ENCODE measurements at regions not wholly inside any gene's neighbourhood (a gene's known extent, or its start where the extent isn't known, plus 50 kb on each side); places are given as distances from the start of the nearest gene placed in this dataset.

- H3K9me3 ChIP-seq (ENCODE audit: severe bottlenecking): no peaks in the 10 kb centered on the region
- ATAC-seq (ENCODE audit: low read depth) (no peak), DNase-seq (ENCODE audit: low spot score) (no peak)
- no peak overlapping the region for H3K27ac ChIP-seq (ENCODE audit: poor library complexity, severe bottlenecking)
- no peaks in the 10 kb centered on the region for H3K4me1 ChIP-seq (ENCODE audit: insufficient read depth, poor library complexity, severe bottlenecking)
- H3K36me3 ChIP-seq (ENCODE audit: low read depth): no peaks in the 10 kb centered on the region
- H3K4me3 ChIP-seq (ENCODE audit: severe bottlenecking): no peak overlapping the region
- no peak for TF ChIP-seq CTCF (IDR thresholded peaks at IDR 0.05; ENCODE audit: poor library complexity, severe bottlenecking)
- no peaks in the 10 kb centered on the region for H3K27me3 ChIP-seq (ENCODE audit: insufficient read depth, poor library complexity, severe bottlenecking)
Observed at GRCh38 chr11:45036010-45036409, 85.3 kb upstream of the TP53I11 start.

- no peak for TF ChIP-seq CTCF (IDR thresholded peaks at IDR 0.05; ENCODE audit: poor library complexity, severe bottlenecking)
- ATAC-seq (ENCODE audit: low read depth) (no peak), DNase-seq (ENCODE audit: low spot score) (no peak)
- no peak overlapping the region for H3K27ac ChIP-seq (ENCODE audit: poor library complexity, severe bottlenecking)
- H3K36me3 ChIP-seq (ENCODE audit: low read depth): no peaks in the 10 kb centered on the region
- no peak overlapping the region for H3K4me3 ChIP-seq (ENCODE audit: severe bottlenecking)
- no peaks in the 10 kb centered on the region for H3K4me1 ChIP-seq (ENCODE audit: insufficient read depth, poor library complexity, severe bottlenecking)
- H3K9me3 ChIP-seq (ENCODE audit: severe bottlenecking): no peaks in the 10 kb centered on the region
- H3K27me3 ChIP-seq (ENCODE audit: insufficient read depth, poor library complexity, severe bottlenecking): no peaks in the 10 kb centered on the region
Observed at GRCh38 chr11:45036733-45037132, 86.0 kb upstream of the TP53I11 start.

- no peak for DNase-seq (ENCODE audit: low spot score)
- no peak overlapping the region for H3K4me3 ChIP-seq (ENCODE audit: severe bottlenecking)
- H3K4me1 ChIP-seq (ENCODE audit: insufficient read depth, poor library complexity, severe bottlenecking): peaks cover 3% of the 10 kb centered on the region
- no peaks in the 10 kb centered on the region for H3K9me3 ChIP-seq (ENCODE audit: severe bottlenecking)
- no peak for TF ChIP-seq CTCF (IDR thresholded peaks at IDR 0.05; ENCODE audit: poor library complexity, severe bottlenecking)
- H3K27ac ChIP-seq (ENCODE audit: poor library complexity, severe bottlenecking): no peak overlapping the region
- peak; percentile 29; the same call in 1 of the 3 replicates for ATAC-seq (ENCODE audit: low read depth)
- no peaks in the 10 kb centered on the region for H3K27me3 ChIP-seq (ENCODE audit: insufficient read depth, poor library complexity, severe bottlenecking)
- H3K36me3 ChIP-seq (ENCODE audit: low read depth): no peaks in the 10 kb centered on the region
Observed at GRCh38 chr11:45037434-45038005, 86.8 kb upstream of the TP53I11 start.

- H3K27ac ChIP-seq (ENCODE audit: poor library complexity, severe bottlenecking): no peak overlapping the region
- TF ChIP-seq CTCF (IDR thresholded peaks at IDR 0.05; ENCODE audit: poor library complexity, severe bottlenecking): no peak
- H3K9me3 ChIP-seq (ENCODE audit: severe bottlenecking): no peaks in the 10 kb centered on the region
- DNase-seq (ENCODE audit: low spot score) (no peak), ATAC-seq (ENCODE audit: low read depth) (no peak)
- H3K27me3 ChIP-seq (ENCODE audit: insufficient read depth, poor library complexity, severe bottlenecking): no peaks in the 10 kb centered on the region
- no peaks in the 10 kb centered on the region for H3K36me3 ChIP-seq (ENCODE audit: low read depth)
- H3K4me3 ChIP-seq (ENCODE audit: severe bottlenecking): no peak overlapping the region
- peaks cover 9% of the 10 kb centered on the region for H3K4me1 ChIP-seq (ENCODE audit: insufficient read depth, poor library complexity, severe bottlenecking)
Observed at GRCh38 chr11:45038923-45039322, 88.2 kb upstream of the TP53I11 start.

- H3K9me3 ChIP-seq (ENCODE audit: severe bottlenecking): no peaks in the 10 kb centered on the region
- DNase-seq (ENCODE audit: low spot score) (no peak), ATAC-seq (ENCODE audit: low read depth) (no peak)
- no peak overlapping the region for H3K27ac ChIP-seq (ENCODE audit: poor library complexity, severe bottlenecking)
- no peak overlapping the region for H3K4me3 ChIP-seq (ENCODE audit: severe bottlenecking)
- H3K27me3 ChIP-seq (ENCODE audit: insufficient read depth, poor library complexity, severe bottlenecking): no peaks in the 10 kb centered on the region
- H3K36me3 ChIP-seq (ENCODE audit: low read depth): no peaks in the 10 kb centered on the region
- peaks cover 23% of the 10 kb centered on the region for H3K4me1 ChIP-seq (ENCODE audit: insufficient read depth, poor library complexity, severe bottlenecking)
- TF ChIP-seq CTCF (IDR thresholded peaks at IDR 0.05; ENCODE audit: poor library complexity, severe bottlenecking): no peak
Observed at GRCh38 chr11:45041596-45041995, 90.9 kb upstream of the TP53I11 start.

Data from RWPE2 (cell line).